Natural killer cell (primary cell): ENCODE measurements at regions not wholly inside any gene's neighbourhood (a gene's known extent, or its start where the extent isn't known, plus 50 kb on each side); places are given as distances from the start of the nearest gene placed in this dataset.
A peak's percentile ranks its signal among the peaks of the same experiment; 100 is the strongest.

Experiments
- ATAC-seq, 3 donors: fragments of 150-1000 bp in 2 of 3; fragments of 200-7000 bp in 1 of 3; cut with Tn5 transposase; 1 replicate in 1 of 3; 2 replicates in 2 of 3; pipeline ENCODE4 v1.10.0; 2021; ENCODE audit warnings: mild to moderate bottlenecking in 2 of 3, moderate library complexity in 2 of 3
- DNase-seq, 2 donors: peaks; one replicate each; pipeline versions ENCODE4 v3.0.0 to v3.0.0-alpha.2; 2013 to 2021; ENCODE audit warnings: mixed read lengths in 1 of 2
- H3K27ac ChIP-seq: one replicate; pipeline ENCODE4 v1.5.1; 2013; ENCODE audit warnings: mild to moderate bottlenecking, low read length
- H3K27me3 ChIP-seq: one replicate; pipeline ENCODE4 v1.6.1; 2013; ENCODE audit warnings: low read length; ENCODE audit not compliant: control insufficient read depth, insufficient read depth
- H3K36me3 ChIP-seq: one replicate; pipeline ENCODE4 v1.6.1; 2013; ENCODE audit warnings: low read length; ENCODE audit not compliant: control insufficient read depth, insufficient read depth
- H3K4me1 ChIP-seq: one replicate; pipeline ENCODE4 v1.6.1; 2013; ENCODE audit warnings: low read length; ENCODE audit not compliant: control insufficient read depth, insufficient read depth
- H3K4me3 ChIP-seq: one replicate; pipeline ENCODE4 v1.5.1; 2013; ENCODE audit warnings: low read length
- H3K9me3 ChIP-seq: one replicate; pipeline ENCODE4 v1.6.1; 2013; ENCODE audit warnings: low read length; ENCODE audit not compliant: control insufficient read depth, insufficient read depth
- H3K27ac Mint-ChIP-seq, 2 donors: one replicate each; pipeline ENCODE4 v1.8.0; 2022; ENCODE audit warnings: mild to moderate bottlenecking in 2 of 2, mixed read lengths in 2 of 2, moderate library complexity in 1 of 2
- H3K27me3 Mint-ChIP-seq, 2 donors: one replicate each; pipeline ENCODE4 v1.8.0; 2022; ENCODE audit warnings: low read depth in 2 of 2, mixed read lengths in 2 of 2
- H3K36me3 Mint-ChIP-seq: one replicate; pipeline ENCODE4 v1.8.0; 2022; ENCODE audit warnings: mixed read lengths
- H3K4me1 Mint-ChIP-seq, 2 donors: one replicate each; pipeline ENCODE4 v1.8.0; 2022; ENCODE audit warnings: mixed read lengths in 2 of 2
- H3K4me3 Mint-ChIP-seq: one replicate; pipeline ENCODE4 v1.8.0; 2022; ENCODE audit warnings: mild to moderate bottlenecking, moderate library complexity, mixed read lengths
- H3K9me3 Mint-ChIP-seq, 2 donors: one replicate each; pipeline ENCODE4 v1.8.0; 2022; ENCODE audit warnings: mixed read lengths in 2 of 2
- WGBS: methylation state at CpG from one replicate; pipeline ENCODE4 v1.1.7; 2013; ENCODE audit warnings: missing lambda C conversion rate; ENCODE audit not compliant: insufficient coverage; 5-methylcytosine and 5-hydroxymethylcytosine counted together
- intact Hi-C: fragments of 100-400 bp; cut with micrococcal nuclease; formaldehyde crosslinking; loops from one replicate; pipeline ENCODE4 v1.14.2; 2022
- TF ChIP-seq, protein P1 (sequence below): fragments of 200-600 bp; IDR thresholded peaks from one replicate; pipeline ENCODE4 v1.8.0; 2022; ENCODE audit warnings: antibody characterized with exemption

DNA sequence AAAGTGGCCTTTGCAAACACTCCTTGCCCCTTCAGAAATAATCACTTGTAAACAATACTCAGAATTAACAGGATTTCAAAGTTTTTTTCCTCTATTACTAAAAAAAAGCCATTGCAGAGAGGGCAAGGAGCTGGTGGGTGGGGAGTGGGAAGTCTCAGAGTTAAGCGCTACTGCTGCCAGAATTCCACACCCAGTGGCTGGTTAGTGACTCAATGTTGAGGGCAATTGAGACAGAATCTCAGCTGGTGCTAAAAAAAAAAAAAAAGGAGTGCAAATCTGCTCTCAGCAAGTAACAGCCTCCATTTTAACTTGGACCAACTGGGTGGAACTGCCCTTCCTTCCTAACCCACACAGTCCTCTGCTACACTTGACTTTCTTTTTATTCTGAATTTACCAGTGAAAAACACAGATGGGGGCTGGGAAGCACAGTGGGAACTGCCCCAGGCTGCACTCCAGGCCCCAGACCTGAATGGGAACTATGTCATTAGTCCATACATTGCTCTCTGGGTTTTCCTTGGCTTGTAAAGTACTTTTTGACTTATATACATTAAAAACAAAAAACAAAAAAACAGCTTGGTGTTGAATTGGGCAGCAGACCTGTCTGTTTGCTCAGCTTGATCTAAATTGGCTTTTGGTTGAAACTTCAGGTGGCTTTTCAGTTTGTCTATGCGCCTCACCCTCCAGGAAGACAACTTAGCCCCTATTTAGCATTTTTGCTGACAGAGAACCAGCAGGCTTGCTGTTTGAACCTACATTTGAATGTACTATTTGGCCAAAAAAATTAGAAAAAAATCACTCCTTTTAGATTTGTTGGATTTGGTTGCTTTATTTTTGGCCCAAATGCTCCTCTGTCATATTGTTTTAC lies 357.8 kb upstream of the TBL1XR1 start:
- no peaks in the 10 kb centered on the region for H3K36me3 Mint-ChIP-seq
- Histone ChIP-seq H3K27ac (peak overlapping the region; percentile 30), H3K27me3 (no peaks in the 10 kb centered on the region), H3K9me3 (no peaks in the 10 kb centered on the region), H3K4me3 (no peak overlapping the region), H3K36me3 (no peaks in the 10 kb centered on the region), H3K4me1 (peaks cover 20% of the 10 kb centered on the region)
- TF ChIP-seq, protein P1, sequence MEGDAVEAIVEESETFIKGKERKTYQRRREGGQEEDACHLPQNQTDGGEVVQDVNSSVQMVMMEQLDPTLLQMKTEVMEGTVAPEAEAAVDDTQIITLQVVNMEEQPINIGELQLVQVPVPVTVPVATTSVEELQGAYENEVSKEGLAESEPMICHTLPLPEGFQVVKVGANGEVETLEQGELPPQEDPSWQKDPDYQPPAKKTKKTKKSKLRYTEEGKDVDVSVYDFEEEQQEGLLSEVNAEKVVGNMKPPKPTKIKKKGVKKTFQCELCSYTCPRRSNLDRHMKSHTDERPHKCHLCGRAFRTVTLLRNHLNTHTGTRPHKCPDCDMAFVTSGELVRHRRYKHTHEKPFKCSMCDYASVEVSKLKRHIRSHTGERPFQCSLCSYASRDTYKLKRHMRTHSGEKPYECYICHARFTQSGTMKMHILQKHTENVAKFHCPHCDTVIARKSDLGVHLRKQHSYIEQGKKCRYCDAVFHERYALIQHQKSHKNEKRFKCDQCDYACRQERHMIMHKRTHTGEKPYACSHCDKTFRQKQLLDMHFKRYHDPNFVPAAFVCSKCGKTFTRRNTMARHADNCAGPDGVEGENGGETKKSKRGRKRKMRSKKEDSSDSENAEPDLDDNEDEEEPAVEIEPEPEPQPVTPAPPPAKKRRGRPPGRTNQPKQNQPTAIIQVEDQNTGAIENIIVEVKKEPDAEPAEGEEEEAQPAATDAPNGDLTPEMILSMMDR, result no peak
- H3K9me3 Mint-ChIP-seq, result no peaks in the 10 kb centered on the region
- peaks cover 23 to 24% of the 10 kb centered on the region in 2 donors for H3K4me1 Mint-ChIP-seq
- no peak overlapping the region for H3K4me3 Mint-ChIP-seq
- intact Hi-C loops, result no loop called here
- H3K27me3 Mint-ChIP-seq, result no peaks in the 10 kb centered on the region
- H3K27ac Mint-ChIP-seq, result peak overlapping the region; percentile 36 to 37
- no peak for DNase-seq
- ATAC-seq, result peak in 2 of 3 donors; percentile 63 to 74
- 79% methylated on average over 2 of the region's 2 CpGs for WGBS

DNA sequence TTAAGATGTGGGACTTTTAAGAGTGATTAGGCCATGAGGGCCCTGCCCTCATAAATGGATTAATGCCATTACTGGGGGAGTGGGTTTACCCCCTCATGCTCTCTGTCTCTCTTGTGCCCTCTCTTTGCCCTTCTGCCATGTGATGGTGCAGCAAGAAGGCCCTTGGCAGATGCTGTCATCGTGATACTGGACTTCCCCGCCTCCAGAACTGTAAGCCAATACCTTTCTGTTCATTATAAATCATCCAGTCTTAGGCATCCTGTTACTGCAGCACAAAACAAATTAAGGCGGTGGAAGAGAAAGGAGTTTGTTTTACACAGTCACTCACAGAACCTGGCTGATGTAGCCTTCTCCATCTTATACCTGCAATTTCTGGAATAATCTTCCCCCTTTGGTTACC lies 360.3 kb upstream of the TBL1XR1 start:
- H3K9me3 ChIP-seq, result no peaks in the 10 kb centered on the region
- Mint-ChIP-seq H3K9me3 (no peaks in the 10 kb centered on the region), H3K36me3 (no peaks in the 10 kb centered on the region)

DNA sequence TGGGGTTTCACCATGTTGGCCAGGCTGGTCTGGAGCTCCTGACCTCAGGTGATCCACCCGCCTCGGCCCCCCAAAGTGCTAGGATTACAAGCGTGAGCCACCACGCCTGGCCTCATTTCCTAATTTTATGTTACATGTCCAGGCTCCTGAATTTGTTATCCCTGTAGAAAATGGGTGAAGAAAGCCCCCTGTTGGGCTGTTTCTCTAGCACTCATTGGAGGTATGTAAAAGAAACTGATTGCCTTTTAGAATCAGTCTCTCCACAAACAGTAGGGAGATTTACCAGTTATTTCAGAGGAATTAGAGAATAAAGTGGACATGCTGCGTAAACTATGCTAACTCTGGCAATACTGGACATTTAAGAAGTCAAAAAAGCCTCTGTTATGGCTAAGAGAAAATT lies 364.1 kb upstream of the TBL1XR1 start:
- no peaks in the 10 kb centered on the region for H3K27me3 Mint-ChIP-seq
- TF ChIP-seq, protein P1, result no peak
- H3K4me3 Mint-ChIP-seq, result no peak overlapping the region
- H3K4me1 Mint-ChIP-seq, result no peaks in the 10 kb centered on the region
- Histone ChIP-seq H3K4me3 (no peak overlapping the region), H3K36me3 (no peaks in the 10 kb centered on the region), H3K9me3 (no peaks in the 10 kb centered on the region), H3K4me1 (no peaks in the 10 kb centered on the region), H3K27me3 (no peaks in the 10 kb centered on the region), H3K27ac (no peak overlapping the region)
- intact Hi-C loops, result no loop called here
- DNase-seq (no peak), ATAC-seq (no peak)
- H3K9me3 Mint-ChIP-seq, result no peaks in the 10 kb centered on the region
- 99% methylated on average over 5 of the region's 5 CpGs for WGBS
- H3K27ac Mint-ChIP-seq, result no peak overlapping the region
- no peaks in the 10 kb centered on the region for H3K36me3 Mint-ChIP-seq

More for the DNA sequence above, 360.3 kb upstream of the TBL1XR1 start:
- peaks cover 13 to 14% of the 10 kb centered on the region in 2 donors for H3K4me1 Mint-ChIP-seq
- WGBS, result 96% methylated on average over 3 of the region's 3 CpGs
- Histone ChIP-seq H3K27me3 (no peaks in the 10 kb centered on the region), H3K4me1 (peaks cover 8% of the 10 kb centered on the region), H3K36me3 (no peaks in the 10 kb centered on the region), H3K4me3 (no peak overlapping the region), H3K27ac (no peak overlapping the region)
- TF ChIP-seq, protein P1, result no peak
- intact Hi-C loops, result no loop called here
- no peak for ATAC-seq
- no peak overlapping the region for H3K27ac Mint-ChIP-seq
- H3K4me3 Mint-ChIP-seq, result no peak overlapping the region
- no peak for DNase-seq
- no peaks in the 10 kb centered on the region for H3K27me3 Mint-ChIP-seq
